A673 (cell line): ENCODE measurements at regions not wholly inside any gene's neighbourhood (a gene's known extent, or its start where the extent isn't known, plus 50 kb on each side); places are given as distances from the start of the nearest gene placed in this dataset.

Experiments used
- EZH2 ChIP-seq: fragments of 200-600 bp; sonication (generic); IDR thresholded peaks from 2 replicates; pipeline ENCODE4 v1.6.1; 2017; ENCODE audit warnings: borderline replicate concordance, low read depth, mild to moderate bottlenecking, mixed read lengths, antibody characterized with exemption, low read length; ENCODE audit not compliant: poor library complexity, severe bottlenecking
- TF ChIP-seq, protein P1 (sequence below): fragments of 300-800, 200-600 bp; sonication (generic); conservative IDR thresholded peaks from 2 replicates; pipeline ENCODE4 v1.5.1; 2017; ENCODE audit warnings: low read depth, mild to moderate bottlenecking, antibody characterized with exemption, low read length, moderate library complexity, mixed read lengths

- TF ChIP-seq, protein P1, sequence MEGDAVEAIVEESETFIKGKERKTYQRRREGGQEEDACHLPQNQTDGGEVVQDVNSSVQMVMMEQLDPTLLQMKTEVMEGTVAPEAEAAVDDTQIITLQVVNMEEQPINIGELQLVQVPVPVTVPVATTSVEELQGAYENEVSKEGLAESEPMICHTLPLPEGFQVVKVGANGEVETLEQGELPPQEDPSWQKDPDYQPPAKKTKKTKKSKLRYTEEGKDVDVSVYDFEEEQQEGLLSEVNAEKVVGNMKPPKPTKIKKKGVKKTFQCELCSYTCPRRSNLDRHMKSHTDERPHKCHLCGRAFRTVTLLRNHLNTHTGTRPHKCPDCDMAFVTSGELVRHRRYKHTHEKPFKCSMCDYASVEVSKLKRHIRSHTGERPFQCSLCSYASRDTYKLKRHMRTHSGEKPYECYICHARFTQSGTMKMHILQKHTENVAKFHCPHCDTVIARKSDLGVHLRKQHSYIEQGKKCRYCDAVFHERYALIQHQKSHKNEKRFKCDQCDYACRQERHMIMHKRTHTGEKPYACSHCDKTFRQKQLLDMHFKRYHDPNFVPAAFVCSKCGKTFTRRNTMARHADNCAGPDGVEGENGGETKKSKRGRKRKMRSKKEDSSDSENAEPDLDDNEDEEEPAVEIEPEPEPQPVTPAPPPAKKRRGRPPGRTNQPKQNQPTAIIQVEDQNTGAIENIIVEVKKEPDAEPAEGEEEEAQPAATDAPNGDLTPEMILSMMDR: no peak
- no peak for TF ChIP-seq EZH2
Observed at GRCh38 chr3:88918841-88919240, 188.6 kb upstream of the EPHA3 start.
